AG04449 (cell line): ENCODE measurements at regions not wholly inside any gene's neighbourhood (a gene's known extent, or its start where the extent isn't known, plus 50 kb on each side); places are given as distances from the start of the nearest gene placed in this dataset.

Experiments used
- CTCF ChIA-PET: fragments of 350-600 bp; formaldehyde crosslinking; extraction: SDS; loops from one replicate; lab custom pipeline; 2021; ENCODE audit warnings: antibody characterized with exemption; lab: Yijun Ruan, JAX
- POLR2A ChIA-PET: fragments of 400-600, 350-600 bp; formaldehyde crosslinking; extraction: SDS; loops from one replicate; lab custom pipeline; 2020; ENCODE audit warnings: antibody characterized with exemption, inconsistent platforms; lab: Yijun Ruan, JAX
- DNase-seq: peaks from one replicate; pipeline ENCODE4 v3.0.0-alpha.2; 2010; ENCODE audit warnings: low read depth, low spot score
- H3K4me3 ChIP-seq: 2 replicates; pipeline ENCODE4 v1.5.1; 2011; ENCODE audit warnings: low read depth, mild to moderate bottlenecking, control low read depth, low read length
- TF ChIP-seq, protein P1 (sequence below): IDR thresholded peaks from one replicate; pipeline ENCODE4 v1.5.1; 2011; ENCODE audit warnings: mild to moderate bottlenecking, moderate library complexity, low read length, control low read depth, inconsistent platforms; ENCODE audit not compliant: insufficient read depth; ENCODE audit errors: missing control alignments

DNA sequence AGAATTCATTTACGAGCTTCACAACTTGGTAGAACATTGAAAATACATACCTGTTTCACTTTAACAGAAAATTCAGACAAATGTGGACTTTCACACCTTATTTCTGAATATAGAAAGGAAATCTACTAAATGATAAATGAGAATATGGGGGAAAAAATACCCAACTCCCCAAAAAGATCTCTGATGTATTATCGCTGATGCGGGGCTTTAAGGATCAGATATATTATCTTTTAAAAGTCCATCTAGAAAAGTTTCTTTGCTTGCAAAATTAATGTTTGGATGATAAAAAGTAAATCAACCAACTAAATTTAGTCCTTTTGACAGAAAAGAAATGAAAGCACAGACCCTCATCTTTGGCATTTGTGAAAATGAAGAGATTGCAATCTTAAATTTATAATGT, 540.1 kb upstream of the CHAC2 start:
- ChIA-PET CTCF (no interaction called here), POLR2A (interaction anchor here (0.5 kb wide), 1 partner anchor 129 kb away, joined by 3 read pairs; no protein-coding TSS in a partner anchor)
- H3K4me3 ChIP-seq, result no peak overlapping the region
- TF ChIP-seq, protein P1, sequence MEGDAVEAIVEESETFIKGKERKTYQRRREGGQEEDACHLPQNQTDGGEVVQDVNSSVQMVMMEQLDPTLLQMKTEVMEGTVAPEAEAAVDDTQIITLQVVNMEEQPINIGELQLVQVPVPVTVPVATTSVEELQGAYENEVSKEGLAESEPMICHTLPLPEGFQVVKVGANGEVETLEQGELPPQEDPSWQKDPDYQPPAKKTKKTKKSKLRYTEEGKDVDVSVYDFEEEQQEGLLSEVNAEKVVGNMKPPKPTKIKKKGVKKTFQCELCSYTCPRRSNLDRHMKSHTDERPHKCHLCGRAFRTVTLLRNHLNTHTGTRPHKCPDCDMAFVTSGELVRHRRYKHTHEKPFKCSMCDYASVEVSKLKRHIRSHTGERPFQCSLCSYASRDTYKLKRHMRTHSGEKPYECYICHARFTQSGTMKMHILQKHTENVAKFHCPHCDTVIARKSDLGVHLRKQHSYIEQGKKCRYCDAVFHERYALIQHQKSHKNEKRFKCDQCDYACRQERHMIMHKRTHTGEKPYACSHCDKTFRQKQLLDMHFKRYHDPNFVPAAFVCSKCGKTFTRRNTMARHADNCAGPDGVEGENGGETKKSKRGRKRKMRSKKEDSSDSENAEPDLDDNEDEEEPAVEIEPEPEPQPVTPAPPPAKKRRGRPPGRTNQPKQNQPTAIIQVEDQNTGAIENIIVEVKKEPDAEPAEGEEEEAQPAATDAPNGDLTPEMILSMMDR, result no peak
- DNase-seq, result no peak

DNA sequence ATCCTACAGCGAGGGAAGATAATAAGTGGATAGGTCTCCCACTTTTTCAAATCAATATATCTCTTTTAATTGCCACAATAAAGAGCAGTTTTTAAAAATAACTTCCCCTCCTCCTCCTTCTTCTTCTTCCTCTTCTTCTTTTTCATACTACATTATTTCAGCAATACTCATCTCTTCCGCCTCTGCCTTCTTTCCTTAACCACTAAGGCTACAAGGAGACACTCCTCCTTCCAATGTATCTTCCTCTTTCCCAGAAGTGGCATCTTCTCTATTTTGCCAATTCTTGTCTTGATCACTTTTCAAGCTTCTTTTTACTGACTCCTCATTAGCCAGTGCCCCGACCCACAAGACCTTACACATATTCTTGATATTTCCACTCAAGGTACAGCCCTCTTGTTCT, 546.6 kb upstream of the CHAC2 start:
- POLR2A ChIA-PET, result no interaction called here
- H3K4me3 ChIP-seq, result no peak overlapping the region
- DNase-seq, result no peak
- TF ChIP-seq, protein P1, result no peak
- CTCF ChIA-PET, result no interaction called here

DNA sequence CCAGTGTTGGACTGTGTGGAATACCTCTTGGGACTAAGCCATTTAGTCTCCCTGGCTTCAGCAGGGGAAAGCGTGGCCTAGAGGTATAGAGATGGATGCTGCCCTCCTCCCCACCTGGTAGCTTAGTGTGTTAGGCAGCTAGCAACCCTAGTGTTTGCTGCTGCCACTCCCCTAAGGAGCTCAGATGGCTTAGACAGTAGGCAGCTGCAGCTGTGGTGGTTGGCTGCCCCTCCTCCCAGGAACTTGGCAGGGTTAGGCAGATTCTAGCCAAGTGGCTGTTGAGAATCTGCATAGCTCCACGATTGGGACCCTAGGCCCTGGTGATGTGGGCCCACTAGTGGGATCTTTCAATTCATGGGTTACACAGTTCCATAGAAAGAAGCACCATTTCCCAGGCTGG, 550.4 kb upstream of the CHAC2 start:
- TF ChIP-seq, protein P1, result no peak
- ChIA-PET CTCF (no interaction called here), POLR2A (no interaction called here)
- no peak overlapping the region for H3K4me3 ChIP-seq
- no peak for DNase-seq

- CTCF ChIA-PET, result no interaction called here
- no peak overlapping the region for H3K4me3 ChIP-seq
- POLR2A ChIA-PET, result no interaction called here
- TF ChIP-seq, protein P1, result no peak
- no peak for DNase-seq
Observed at GRCh38 chr2:53216805-53217204, 550.8 kb upstream of the CHAC2 start.

- CTCF ChIA-PET, result no interaction called here
- TF ChIP-seq, protein P1, result no peak
- POLR2A ChIA-PET, result no interaction called here
- no peak for DNase-seq
- no peak overlapping the region for H3K4me3 ChIP-seq
Observed at GRCh38 chr2:53212576-53212975, 555.0 kb upstream of the CHAC2 start.

GRCh38 chr2:53211201-53211774, 556.3 kb upstream of the CHAC2 start:
- ChIA-PET CTCF (interaction anchor here (1.0 kb wide), 1 partner anchor 10 kb away, joined by 3 read pairs; no protein-coding TSS in a partner anchor), POLR2A (no interaction called here)
- no peak for DNase-seq
- TF ChIP-seq, protein P1, result no peak
- no peak overlapping the region for H3K4me3 ChIP-seq
